ENCODE measurements at regions not wholly inside any gene's neighbourhood (a gene's known extent, or its start where the extent isn't known, plus 50 kb on each side); places are given as distances from the start of the nearest gene placed in this dataset.
"Not testable (repeated sequence)": the region's sequence is repeated elsewhere in the genome, so short reads cannot be mapped to it uniquely, and the experiment has no call there.

- no peak for DNase-seq (ENCODE audit: low spot score in 2 of 2)
- H3K4me3 ChIP-seq, result no peak overlapping the region
- H3K4me1 ChIP-seq, result no peaks in the 10 kb centered on the region
- no peaks in the 10 kb centered on the region for H3K36me3 ChIP-seq
- no peaks in the 10 kb centered on the region for H3K27me3 ChIP-seq
- H3K9me3 ChIP-seq, result no peaks in the 10 kb centered on the region
- no peak overlapping the region for H3K27ac ChIP-seq
- intact Hi-C loops (cut with DNase I; ENCODE audit: low total_unique reads), result no loop called here
- TF ChIP-seq CTCF (IDR thresholded peaks at IDR 0.05) (no peak), POLR2AphosphoS5 (IDR thresholded peaks at IDR 0.05) (no peak), POLR2A (IDR thresholded peaks at IDR 0.05) (no peak)
These were observed 172.5 kb downstream of the CTH start for GRCh38 chr1:70583522-70583921.

GRCh38 chr1:70586046-70586445 lies 175.0 kb downstream of the CTH start:
- no peak overlapping the region for H3K27ac ChIP-seq
- intact Hi-C loops (cut with DNase I; ENCODE audit: low total_unique reads), result no loop called here
- H3K36me3 ChIP-seq, result no peaks in the 10 kb centered on the region
- H3K4me3 ChIP-seq, result no peak overlapping the region
- no peaks in the 10 kb centered on the region for H3K4me1 ChIP-seq
- no peaks in the 10 kb centered on the region for H3K9me3 ChIP-seq
- H3K27me3 ChIP-seq, result no peaks in the 10 kb centered on the region
- TF ChIP-seq POLR2AphosphoS5 (IDR thresholded peaks at IDR 0.05), result no peak
- no peak for TF ChIP-seq POLR2A (IDR thresholded peaks at IDR 0.05)
- TF ChIP-seq CTCF (IDR thresholded peaks at IDR 0.05), result no peak
- no peak for DNase-seq (ENCODE audit: low spot score in 2 of 2)

GRCh38 chr1:70587872-70588366 lies 176.9 kb downstream of the CTH start:
- intact Hi-C loops (cut with DNase I; ENCODE audit: low total_unique reads), result no loop called here
- Histone ChIP-seq H3K27me3 (no peaks in the 10 kb centered on the region), H3K27ac (no peak overlapping the region), H3K4me3 (no peak overlapping the region), H3K9me3 (no peaks in the 10 kb centered on the region), H3K36me3 (no peaks in the 10 kb centered on the region), H3K4me1 (no peaks in the 10 kb centered on the region)
- DNase-seq (ENCODE audit: low spot score in 2 of 2), result no peak
- TF ChIP-seq POLR2A (IDR thresholded peaks at IDR 0.05) (no peak), CTCF (IDR thresholded peaks at IDR 0.05) (no peak), POLR2AphosphoS5 (IDR thresholded peaks at IDR 0.05) (no peak)

GRCh38 chr1:70593551-70593950 lies 182.5 kb downstream of the CTH start:
- H3K4me1 ChIP-seq; H3K27me3 ChIP-seq; intact Hi-C loops (cut with DNase I; ENCODE audit: low total_unique reads); H3K27ac ChIP-seq; H3K9me3 ChIP-seq; DNase-seq (ENCODE audit: low spot score in 2 of 2); H3K36me3 ChIP-seq; H3K4me3 ChIP-seq: not testable (repeated sequence)

GRCh38 chr1:70608815-70609214 lies 197.7 kb downstream of the CTH start:
- no peak overlapping the region for H3K27ac ChIP-seq
- H3K9me3 ChIP-seq, result no peaks in the 10 kb centered on the region
- no peak for DNase-seq (ENCODE audit: low spot score in 2 of 2)
- intact Hi-C loops (cut with DNase I; ENCODE audit: low total_unique reads), result no loop called here
- H3K27me3 ChIP-seq, result no peaks in the 10 kb centered on the region
- no peaks in the 10 kb centered on the region for H3K36me3 ChIP-seq
- TF ChIP-seq CTCF (IDR thresholded peaks at IDR 0.05), result no peak
- no peak for TF ChIP-seq POLR2AphosphoS5 (IDR thresholded peaks at IDR 0.05)
- no peak for TF ChIP-seq POLR2A (IDR thresholded peaks at IDR 0.05)
- H3K4me1 ChIP-seq, result no peaks in the 10 kb centered on the region
- no peak overlapping the region for H3K4me3 ChIP-seq

GRCh38 chr1:70610164-70610563 lies 199.1 kb downstream of the CTH start:
- H3K36me3 ChIP-seq; H3K27ac ChIP-seq; intact Hi-C loops (cut with DNase I; ENCODE audit: low total_unique reads); DNase-seq (ENCODE audit: low spot score in 2 of 2); H3K27me3 ChIP-seq; H3K9me3 ChIP-seq; H3K4me1 ChIP-seq; H3K4me3 ChIP-seq: not testable (repeated sequence)
